EH (cell line): ENCODE measurements at regions not wholly inside any gene's neighbourhood (a gene's known extent, or its start where the extent isn't known, plus 50 kb on each side); places are given as distances from the start of the nearest gene placed in this dataset.

Experiments used
- DNase-seq: peaks from one replicate; pipeline ENCODE4 v3.0.0-alpha.2; 2015; ENCODE audit warnings: low read depth

DNA sequence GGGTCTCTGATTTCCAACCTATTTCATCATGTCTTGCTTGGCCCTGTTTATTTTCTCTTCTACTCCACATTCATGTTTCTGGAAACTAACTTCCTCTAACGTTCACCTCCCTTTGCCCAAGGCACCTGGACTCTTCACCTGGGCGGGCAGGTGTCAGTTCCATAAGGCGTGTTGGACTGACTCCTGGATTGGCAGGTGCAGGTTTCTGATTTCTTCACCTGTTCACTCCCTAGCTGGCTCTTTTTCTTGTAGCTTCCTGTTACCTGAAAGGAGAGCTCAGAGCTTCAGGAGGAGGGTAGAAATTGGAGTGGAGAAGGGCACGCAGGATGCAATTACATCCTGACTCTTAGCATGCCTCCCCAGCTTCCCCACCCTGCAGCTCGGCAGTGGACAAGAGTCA lies 350.8 kb upstream of the KLF3 start:
- DNase-seq, result no peak

DNA sequence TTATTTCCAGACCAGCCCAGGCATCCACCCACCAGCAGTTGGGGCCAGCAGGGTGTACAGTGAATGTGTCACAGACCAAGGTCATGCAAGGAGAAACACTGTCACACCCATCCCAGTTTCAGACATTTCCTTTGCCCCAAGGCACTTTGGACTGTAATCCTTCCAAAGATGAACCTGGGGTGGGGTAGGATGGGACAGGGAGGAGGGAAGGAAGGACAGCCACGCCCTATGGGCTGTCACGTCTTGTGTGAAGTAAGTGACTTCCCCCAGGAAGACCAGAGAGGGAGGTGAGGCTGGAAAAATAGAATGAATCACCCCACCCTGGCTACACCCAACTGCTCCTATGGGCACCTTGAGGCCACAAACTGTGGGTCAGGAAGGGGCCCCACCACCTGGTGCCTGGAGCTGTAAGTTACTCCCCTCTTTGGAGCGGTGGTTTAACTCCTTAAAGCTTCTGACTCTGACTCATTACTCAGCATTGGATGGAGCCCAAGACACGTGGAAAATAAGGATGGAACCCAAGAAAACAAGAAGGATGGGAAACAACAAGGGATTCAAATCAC lies 349.9 kb upstream of the KLF3 start:
- DNase-seq, result peak; percentile 62

DNA sequence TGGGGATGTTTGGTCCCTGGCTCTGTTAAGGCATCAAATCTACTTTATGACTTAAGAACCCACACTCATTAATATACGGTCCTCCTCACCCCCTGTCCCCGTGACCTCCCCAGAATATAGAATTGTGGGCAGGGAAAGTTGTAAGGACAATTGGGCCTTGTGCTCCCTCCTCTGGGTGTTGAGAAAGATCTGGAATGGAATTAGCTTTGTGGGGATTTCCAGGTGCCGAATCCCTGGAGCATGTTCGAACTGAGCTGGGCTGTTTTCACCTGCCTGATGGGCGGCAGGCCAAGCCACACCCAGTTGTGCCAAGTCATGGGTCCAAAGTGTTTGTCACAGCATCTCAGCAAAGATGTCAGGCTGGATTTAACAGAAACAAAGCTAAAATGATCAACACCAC lies 349.3 kb upstream of the KLF3 start:
- no peak for DNase-seq

DNA sequence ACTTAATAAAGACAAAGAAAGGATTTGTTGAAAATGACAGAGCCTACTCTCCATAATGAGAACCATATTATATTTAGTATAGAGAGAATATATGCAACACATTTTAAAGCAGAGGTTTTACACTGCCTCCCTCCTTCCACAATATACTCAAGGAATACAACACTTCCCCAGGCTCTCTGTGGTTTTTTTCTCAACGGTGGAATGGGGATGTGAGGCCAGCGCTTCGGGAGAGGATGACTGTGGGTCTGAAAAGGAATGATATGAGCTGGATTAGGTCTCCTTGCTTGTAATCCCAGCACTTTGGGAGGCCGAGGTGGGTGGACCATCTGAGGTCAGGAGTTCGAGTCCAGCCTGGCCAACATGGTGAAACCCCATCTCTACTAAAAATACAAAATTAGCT lies 348.7 kb upstream of the KLF3 start:
- DNase-seq, result no peak

DNA sequence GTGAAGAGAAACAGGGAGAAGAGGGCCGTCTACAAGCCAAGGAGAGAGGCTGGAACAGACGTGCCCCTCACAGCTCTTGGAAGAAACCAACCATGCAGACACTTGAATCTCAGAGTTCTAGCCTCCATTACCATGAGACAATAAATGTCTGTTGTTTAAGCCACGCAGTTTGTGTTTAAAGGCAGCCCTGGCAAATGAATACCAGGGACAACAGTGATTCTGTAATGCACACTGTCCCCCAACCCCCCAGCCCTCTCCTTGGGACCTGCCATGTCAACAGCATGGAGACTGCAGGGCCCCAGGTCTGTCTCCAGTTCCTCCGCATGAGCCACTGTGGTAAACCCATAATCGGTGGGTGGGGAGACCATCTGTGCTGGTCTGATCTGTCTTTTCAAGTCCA lies 348.0 kb upstream of the KLF3 start:
- no peak for DNase-seq

DNA sequence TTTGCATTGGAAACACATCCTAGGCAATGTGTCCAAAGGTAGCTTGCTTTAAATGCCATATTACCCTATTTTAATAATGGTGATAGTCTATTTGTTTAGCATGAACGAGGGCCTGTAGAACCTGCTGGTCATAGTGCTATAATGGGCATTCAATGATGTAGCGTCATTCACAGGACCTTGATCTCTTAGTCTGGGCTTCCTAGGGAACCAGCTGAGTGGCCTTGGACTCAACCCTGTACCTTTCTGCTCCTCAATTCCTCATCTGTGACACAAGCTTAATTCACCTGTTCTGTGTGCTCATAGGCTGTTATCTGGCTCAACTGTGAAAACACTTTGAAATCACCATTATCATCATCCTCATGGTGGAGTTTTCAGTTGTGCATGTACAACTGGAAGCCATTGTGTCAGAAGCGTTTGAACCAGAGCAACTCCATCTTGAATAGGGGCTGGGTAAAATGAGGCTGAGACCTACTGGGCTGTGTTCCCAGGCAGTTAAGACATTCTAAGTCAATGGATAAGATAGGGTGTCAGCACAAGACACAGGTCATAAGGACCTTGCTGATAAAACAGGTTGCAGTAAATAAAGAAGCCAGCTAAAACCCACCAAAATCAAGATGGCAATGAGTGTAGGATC lies 346.8 kb upstream of the KLF3 start:
- no peak for DNase-seq

DNA sequence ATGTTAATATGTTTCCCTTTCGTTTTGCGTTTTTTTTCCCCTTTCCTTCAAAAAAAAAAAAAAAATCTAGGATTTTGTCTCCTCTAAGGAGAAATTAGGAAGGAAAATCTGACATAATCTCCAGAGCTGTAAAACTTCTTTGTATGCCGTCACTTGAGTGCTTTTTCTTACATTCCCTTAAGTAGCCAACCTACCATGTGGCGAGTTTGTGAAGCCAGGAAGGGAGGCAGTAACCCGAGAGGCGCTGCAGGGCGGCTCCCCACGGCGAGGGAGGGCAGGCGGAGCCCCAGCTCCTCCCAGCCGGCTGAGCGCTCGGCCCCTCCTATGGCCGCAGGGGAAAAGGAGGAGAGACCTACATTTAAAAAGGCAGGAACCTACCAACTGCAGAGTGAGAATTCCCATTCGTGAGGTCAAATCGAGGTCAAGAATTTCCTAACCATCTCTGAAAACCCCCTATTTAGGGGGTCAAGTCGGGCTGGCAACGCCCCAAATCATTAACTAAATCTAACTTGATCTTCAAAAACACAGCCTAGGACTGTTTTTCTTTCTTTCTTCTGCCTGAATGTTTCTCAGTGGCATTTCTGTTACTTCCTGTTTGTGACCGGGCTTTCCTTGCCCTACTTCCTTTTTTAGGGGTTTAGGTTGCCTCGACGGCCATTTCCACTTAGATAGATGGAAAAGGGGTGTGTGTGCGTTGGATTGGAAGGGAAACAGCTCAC lies 345.1 kb upstream of the KLF3 start:
- DNase-seq, result peak; percentile 97

DNA sequence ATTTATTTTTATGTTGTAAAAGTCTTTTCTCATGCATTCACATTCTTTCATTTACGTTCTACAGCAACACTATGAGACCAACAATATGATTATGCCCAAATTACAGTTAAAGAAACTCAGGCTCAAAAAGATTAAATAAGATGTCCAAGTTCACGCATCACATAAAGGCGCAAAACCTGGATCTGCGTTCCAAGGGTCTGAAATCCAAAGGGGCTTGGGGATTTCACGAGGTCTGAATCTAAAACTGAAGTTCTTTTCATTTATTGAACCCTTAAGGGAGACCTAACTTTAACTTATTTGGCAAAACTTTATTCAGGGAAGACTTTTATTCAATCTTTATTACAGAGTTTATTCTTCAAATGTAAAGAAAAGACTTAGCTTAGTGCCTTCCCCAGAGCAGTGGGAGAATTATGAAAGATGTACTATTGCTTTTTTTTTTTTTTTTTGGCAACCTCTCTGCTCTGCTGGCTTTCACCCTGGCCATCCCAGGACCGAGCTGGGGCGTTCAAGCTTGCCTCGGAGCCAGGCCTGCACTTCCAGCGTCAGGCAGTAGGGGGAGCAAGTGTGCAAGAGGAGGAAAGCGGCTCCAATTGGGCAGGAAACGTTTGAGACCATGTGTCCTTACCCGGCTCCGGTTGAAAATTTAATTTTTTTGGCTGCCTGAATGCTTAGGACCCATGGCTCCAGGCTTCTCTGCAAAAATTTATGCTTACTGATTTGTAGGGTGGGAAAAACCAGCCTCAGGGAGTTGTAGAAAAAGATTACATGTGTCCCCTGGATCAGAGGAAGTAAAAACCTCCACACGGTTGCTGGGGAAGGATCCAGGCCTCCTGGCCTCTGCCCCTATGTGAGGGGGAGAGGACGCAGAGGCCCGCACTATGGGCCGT lies 344.3 kb upstream of the KLF3 start:
- DNase-seq, result peak; percentile 88

DNA sequence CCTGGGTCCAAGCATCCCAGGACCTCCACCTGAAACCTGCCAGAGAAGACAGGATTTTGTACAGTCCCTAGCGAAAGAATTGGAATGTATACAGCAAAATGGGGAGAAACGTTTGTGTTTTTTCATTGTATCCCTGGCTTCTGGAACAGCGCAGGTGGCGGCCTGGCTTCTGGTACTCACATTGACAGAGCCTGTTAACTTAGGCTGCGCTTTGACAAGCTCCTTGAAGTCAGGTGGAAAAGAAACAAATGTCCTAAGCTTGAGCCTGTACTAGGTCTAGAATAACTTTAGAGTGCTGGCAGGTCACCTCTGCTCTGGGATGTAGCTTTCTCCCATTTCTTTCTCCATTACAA lies 343.7 kb upstream of the KLF3 start:
- no peak for DNase-seq

DNA sequence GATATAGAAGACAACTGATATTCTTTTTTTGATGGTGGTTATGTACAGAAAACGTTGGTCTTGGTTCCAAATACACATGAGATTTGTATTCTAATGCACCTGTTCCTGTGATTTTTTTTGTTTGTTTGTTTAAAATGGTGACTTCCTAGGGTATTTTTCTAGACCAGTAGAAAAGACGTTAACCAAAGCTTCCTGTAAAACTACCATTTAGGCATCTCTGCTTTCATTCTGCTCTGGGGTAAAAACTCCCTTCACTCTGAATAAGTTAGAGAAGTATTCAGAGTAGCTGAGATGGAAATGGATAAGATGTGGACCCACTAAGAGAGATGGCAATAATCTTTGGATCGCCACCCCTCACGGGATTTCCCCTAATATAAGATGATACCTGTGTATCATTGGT lies 343.2 kb upstream of the KLF3 start:
- no peak for DNase-seq

DNA sequence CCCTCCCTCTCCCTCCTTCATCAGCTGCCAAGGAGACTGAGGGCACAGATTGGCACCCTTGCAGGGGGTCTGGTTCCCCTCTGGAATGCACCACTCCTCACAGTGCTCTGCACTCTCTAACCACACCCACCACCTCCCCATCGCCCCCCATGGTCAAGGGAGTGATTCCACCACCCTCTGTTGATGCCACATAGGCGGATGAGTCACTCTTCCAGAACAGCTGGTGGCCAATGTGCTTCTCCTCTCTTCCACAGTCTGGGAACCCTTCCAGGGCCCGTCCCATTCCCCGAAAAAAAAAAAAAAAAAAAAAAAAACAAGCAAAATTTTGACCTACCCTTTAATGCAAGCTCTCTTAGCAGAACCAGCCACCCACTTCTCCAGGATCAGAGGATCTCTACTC lies 341.3 kb upstream of the KLF3 start:
- peak; percentile 95 for DNase-seq

DNA sequence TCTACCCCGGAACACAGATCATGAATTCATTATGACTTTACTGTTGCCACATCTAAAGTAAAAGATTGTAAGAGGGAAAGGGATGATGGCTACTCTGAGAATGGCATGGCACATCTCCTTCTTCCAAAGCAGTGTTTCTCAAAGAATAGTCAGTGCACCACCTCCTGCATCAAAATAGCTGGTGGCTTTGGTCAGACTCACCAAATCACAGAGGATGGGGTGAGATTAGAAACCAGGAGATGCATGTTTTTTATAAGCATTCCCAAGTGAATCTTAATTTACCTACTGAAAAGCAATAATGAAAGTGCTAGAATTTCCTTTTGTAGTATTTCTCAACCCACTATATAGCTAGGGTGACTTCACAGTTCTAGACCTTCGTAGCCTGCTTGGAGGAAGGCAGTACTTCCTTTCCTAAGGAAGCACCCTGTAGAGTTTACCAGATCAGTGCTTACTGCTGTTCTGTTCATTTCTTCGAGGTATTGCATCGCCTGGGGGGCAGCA lies 340.8 kb upstream of the KLF3 start:
- DNase-seq, result peak; percentile 78

DNA sequence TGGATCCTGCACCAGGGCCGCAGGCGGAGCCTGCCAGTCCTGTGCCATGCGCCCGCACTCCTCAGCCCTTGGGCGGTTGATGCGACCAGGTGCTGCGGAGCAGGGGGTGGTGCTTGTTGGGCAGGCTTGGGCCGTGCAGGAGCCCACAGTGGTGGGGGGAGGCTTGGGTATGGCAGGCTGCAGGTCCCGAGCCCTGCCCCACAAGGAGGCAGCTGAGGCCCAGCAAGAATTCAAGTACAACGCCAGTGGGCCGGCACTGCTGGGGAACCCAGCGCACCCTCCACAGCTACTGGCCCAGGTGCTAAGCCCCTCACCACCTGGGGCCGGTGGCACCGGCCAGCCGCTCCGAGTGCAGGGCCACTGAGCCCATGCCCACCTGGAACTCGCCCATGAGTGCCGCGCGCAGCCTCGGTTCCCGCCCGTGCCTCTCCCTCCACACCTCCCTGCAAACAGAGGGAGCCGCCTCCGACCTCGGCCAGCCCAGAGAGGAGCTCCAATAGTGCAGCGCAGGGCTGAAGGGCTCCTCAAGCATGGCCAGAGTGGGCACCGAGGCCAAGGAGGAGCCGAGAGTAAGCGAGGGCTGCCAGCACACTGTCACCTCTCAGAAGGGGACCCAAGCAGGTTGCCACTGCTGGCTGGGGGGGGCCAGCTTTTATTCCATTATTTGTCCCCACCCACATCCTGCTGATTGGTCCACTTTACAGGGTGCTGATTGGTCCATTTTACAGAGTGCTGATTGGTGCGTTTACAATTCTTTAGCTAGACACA lies 339.0 kb upstream of the KLF3 start:
- no peak for DNase-seq

DNA sequence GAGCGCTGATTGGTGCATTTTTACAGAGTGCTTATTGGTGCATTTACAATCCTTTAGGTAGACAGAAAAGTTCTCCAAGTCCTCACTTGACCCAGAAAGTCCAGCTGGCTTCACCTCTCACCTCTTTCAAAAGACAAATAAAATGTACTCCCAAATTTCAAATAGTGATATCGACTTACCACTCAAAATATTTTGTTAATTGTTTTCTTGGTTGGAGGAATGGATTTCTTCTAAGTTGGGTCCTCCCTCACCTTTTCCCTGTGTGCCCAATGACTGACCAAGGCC lies 338.4 kb upstream of the KLF3 start:
- no peak for DNase-seq

DNA sequence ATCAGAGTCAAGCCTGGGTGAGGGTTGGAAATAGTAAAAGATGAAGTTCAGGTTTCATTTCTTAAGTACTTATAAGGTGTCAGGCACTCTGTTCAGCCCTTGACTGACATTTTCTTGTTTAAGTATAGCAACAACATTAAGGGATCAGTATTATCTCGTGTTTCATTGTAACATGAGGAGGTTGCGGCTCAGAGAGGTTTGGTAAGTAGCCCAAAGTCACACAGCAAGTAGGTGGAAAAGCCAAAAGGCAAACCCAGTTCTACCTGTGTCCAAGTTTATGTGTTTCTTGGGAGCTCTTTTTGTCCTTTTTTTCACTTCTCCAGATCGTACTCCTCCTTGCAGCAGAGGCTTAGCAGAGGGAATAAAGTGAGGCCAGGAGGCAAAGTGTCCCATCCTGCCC lies 337.5 kb upstream of the KLF3 start:
- DNase-seq, result no peak

DNA sequence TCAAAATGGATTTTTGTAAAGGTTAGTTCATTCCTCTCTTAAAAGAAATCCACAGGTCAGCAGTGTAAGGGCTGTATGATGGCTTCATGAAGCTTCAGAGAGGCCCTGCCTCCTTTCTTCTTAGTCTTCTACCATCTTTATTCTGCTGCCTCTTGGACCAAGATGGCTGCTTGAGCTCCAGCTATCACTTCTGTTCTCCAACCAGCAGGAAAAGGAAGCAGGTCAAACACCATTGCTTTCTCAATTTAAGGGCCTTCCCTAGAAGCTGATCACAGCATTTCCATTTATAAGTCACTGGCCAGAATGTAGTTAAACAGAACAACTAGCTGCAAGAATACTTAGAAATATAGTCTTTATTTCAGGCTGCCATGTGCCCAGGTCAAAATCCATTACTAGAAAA lies 336.8 kb upstream of the KLF3 start:
- no peak for DNase-seq

DNA sequence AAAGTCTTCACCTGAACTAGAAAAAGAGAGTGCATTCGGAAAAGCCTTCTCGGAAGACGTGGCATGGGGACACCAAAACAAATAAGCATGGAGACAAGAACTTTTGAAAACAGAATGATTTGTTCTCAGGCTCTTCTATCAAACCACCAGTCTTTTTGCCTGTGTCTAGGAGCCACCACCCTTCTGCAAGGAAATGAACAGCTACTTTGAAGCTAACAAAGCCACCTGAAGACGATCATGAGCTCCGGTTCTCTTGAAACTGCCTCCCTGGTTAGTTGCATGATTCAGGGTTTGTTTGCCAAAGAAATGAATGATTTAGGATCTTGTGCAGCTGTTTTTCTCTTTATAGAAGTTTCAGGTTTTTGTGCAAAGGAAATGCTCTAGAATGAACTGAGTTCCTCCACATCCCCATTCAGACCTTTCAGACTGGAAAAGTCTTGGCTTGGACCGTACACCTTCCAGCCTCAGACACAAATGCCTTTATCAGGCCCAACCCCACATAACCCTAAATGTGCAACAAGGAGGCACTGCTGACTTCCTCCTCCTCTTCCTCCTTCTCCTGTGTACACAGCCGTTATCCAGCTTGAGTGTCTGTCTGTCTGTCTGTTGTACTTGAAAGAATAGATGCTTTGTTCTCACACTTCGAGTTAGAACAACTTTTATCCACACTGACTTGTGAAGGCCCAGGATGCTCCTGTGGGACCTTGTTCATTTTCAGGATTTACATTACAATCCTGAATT lies 334.8 kb upstream of the KLF3 start:
- no peak for DNase-seq

DNA sequence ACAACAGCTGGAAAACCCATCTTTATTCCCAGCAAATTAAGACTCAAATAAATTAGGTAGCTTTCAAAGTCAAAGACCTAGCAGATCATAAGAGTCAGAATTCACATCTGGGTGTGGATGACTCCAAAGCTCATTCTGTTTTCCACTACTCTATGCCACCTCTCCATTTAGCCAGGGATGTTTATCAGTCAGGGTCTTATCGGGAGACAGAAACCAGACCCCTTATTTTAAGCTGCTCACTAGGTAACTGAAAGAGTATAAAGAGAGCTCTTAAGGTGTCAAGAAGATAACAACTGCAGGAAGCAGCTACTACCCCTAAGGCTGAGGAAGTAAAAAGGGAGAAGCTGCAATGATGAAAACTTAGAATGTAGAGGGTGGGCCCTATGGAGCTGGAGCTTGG lies 333.7 kb upstream of the KLF3 start:
- DNase-seq, result no peak

DNA sequence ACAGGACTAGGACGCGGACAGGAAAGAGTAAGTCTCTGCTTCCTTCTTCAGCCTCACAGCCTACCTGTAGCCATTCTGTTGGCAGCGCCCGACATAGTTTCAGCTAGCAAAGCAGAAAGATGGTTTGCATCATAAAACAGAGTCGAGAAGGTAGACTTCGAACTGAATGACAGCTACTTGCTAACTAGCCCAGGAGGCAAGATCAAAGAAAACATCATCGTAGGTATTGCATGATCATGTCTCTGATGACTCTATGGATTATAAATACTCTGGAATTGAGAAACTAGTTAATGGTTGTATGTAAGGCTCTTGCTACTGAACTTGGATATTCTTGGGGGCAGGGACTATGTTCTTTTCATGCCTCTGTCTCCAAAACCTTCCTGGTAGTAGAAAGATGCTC lies 333.1 kb upstream of the KLF3 start:
- DNase-seq, result no peak

DNA sequence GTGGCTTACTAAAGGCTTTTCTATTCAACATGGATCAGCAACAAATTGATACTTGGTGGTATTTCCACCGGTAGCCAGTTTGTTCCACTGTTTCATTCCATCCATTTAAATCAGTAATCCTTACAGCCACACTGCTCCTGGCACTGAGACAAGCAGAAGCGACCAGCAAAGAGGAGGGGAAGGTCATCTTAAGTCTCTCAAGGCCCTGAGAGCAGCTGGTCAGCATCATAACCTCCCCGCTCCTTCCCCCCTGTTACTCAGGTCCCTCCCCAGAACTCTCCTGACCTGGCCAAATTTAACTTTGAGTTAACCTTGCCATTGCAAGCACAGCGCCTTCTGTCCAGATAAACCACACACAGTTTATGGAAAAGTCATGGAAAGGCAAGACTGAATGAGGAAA lies 331.3 kb upstream of the KLF3 start:
- no peak for DNase-seq

DNA sequence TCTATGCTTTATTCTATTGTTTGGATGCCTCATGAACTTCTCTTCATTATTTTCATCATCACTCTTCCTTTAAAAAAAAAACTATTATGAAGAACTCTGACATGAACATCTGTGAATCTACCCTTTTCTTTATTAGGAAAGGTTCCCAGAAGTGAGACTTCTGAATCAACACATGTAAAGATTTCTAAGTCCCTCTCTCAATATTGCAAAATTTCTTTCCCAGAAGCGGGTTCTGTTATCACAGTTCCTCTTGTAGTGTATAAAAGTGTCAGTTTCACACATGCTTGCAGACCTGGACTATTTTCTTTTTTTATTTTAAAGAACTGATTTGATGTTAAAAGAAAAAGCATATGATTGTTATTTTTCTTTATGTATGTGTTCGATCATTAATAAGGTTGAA lies 330.8 kb upstream of the KLF3 start:
- DNase-seq, result no peak

DNA sequence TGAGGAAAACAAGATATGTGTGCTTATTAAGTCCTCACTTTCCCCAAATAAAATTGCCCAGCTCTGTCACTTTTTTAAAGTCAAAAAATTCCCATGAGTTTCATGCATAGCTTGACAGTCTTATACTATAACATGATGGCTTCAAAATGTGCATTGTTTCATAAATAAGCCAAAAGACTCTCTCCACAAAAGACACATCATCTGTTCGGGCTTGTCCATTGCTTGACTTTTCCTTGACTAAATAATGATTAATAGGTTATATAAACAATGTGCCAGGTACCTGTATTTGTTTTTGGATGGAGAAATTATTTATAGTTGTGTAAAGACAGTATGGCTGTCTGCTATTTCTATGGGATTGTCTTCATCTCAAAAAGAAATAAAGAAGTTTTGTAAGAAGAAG lies 329.2 kb upstream of the KLF3 start:
- no peak for DNase-seq
